HL-60/S4 treated with phorbol 12-myristate 13-acetate at 8.2 ng/mL for 4 days and 3 days (cell line): ENCODE measurements at regions not wholly inside any gene's neighbourhood (a gene's known extent, or its start where the extent isn't known, plus 50 kb on each side); places are given as distances from the start of the nearest gene placed in this dataset.
"Not testable (repeated sequence)": the region's sequence is repeated elsewhere in the genome, so short reads cannot be mapped to it uniquely, and the experiment has no call there.

ENCODE experiments used
- in situ Hi-C: fragments of 300-500 bp; cut with MboI; formaldehyde crosslinking; loops from 2 replicates; pipeline ENCODE4 v1.15.0; 2022; ENCODE audit warnings: low sequenced_read_pairs

- in situ Hi-C loops: no loop called here
These were observed 388.8 kb downstream of the THBS2 start for GRCh38 chr6:168864541-168865460.

GRCh38 chr6:168863467-168863866 lies 390.2 kb downstream of the THBS2 start:
- in situ Hi-C loops: no loop called here

- in situ Hi-C loops: no loop called here
These were observed 391.2 kb downstream of the THBS2 start for GRCh38 chr6:168862346-168862980.

DNA sequence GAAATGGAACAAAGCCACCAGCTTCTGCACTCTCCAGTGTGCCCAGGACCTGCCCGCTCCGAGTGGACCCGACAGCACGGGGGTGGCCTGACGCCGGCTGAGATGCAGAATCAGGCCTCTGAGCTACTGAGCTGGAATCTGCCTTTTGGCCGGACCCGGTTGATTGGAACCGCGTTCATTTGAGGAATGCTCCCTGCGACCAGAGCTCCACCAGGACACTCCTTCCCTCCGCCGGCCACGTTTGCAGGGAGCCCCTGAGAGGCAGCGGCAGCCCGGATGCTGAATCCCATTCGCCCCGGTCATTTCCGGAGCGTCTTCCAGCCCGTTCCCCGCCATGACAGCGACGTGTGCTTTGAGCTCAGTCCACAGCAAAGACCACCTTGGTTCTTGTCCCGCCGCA lies 392.7 kb downstream of the THBS2 start:
- in situ Hi-C loops: no loop called here

DNA sequence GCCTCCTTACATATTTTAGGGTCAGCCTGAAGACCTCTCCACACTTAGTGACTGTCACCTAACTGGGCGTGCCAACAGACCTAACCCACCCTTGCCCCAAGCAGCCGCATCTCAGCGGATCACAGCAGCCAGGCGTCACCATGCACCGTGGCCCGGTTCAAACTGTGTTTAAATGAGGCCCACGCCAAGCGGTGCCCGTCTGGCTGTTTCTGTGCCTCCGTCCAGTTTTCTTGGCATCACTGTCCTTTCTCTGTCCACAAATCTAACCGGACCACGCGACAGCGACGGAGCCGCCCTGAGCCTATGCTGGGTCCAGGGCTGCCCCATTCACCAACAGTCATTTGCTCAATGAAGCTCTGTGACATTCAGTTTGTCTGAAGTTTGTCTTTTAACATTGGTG lies 393.3 kb downstream of the THBS2 start:
- in situ Hi-C loops: no loop called here

- in situ Hi-C loops: no loop called here
These were observed 394.7 kb downstream of the THBS2 start for GRCh38 chr6:168858926-168859325.

DNA sequence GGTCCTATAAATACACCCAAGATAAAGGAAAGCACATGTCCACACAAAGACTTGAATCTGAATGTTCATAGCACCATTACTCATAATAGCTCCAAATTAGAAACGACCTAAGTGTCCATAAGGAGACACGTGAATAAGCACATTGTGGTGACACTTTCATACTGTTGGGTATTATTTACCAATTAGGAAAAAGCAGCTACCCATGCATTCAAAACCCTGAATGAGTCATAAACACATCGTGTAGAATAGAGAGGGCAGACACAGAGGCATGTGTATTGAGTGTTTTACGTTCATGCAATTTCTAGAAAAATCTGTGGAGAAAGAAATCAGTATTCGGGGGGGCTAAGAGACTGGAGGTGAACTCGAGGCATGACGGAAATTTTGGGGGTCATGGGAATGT lies 396.7 kb downstream of the THBS2 start:
- in situ Hi-C loops: no loop called here

- in situ Hi-C loops: no loop called here
These were observed 401.2 kb downstream of the THBS2 start for GRCh38 chr6:168852376-168852884.

DNA sequence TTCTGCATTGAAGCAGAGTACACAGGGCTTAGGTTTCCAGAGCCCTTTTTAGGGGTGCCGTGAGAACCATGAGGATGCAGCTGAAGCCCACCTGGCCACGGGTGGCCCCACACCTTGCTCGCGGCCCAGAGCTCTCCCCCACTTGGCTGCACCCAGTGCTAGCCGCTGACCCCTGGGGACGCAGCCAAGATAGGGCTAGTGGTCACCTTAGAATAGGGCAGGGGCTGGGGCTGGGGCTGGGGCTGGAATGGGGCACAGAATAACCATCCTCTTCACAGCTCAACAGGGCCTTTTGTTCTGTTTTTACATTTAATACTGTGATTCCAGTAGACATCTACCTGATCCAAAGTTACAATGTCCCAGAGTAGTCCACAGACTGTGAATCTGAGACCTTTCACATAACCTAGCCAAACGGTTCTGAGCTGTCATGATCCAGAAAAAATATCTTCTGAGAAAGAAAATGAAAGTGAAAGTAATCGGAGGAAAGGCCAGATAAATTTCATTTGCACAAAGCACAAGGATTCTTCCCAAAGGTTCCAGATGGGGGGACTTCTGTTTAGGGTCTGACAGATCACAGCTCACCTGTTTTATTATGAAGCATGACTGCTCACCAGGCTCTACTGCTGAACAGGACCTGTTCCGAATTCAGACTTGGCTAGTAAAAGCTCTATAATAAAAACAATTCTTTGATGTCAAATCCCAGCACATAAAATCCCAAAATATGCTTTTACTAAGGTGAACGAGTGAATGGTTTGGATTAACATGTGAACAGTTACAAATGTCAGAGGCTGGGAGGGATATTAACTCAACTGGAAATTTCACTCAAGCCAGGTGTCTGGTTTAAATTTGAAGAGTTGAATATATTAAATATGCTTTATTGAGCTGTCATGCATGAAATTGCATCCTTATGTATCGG lies 401.9 kb downstream of the THBS2 start:
- in situ Hi-C loops: no loop called here

GRCh38 chr6:168850027-168850736 lies 403.5 kb downstream of the THBS2 start:
- in situ Hi-C loops: not testable (repeated sequence)

GRCh38 chr6:168849459-168849858 lies 404.2 kb downstream of the THBS2 start:
- in situ Hi-C loops: no loop called here

- in situ Hi-C loops: no loop called here
These were observed 404.8 kb downstream of the THBS2 start for GRCh38 chr6:168848797-168849196.

GRCh38 chr6:168844821-168845609 lies 404.0 kb downstream of the SMOC2 start:
- in situ Hi-C loops: no loop called here

- in situ Hi-C loops: not testable (repeated sequence)
These were observed 401.7 kb downstream of the SMOC2 start for GRCh38 chr6:168842632-168843212.

DNA sequence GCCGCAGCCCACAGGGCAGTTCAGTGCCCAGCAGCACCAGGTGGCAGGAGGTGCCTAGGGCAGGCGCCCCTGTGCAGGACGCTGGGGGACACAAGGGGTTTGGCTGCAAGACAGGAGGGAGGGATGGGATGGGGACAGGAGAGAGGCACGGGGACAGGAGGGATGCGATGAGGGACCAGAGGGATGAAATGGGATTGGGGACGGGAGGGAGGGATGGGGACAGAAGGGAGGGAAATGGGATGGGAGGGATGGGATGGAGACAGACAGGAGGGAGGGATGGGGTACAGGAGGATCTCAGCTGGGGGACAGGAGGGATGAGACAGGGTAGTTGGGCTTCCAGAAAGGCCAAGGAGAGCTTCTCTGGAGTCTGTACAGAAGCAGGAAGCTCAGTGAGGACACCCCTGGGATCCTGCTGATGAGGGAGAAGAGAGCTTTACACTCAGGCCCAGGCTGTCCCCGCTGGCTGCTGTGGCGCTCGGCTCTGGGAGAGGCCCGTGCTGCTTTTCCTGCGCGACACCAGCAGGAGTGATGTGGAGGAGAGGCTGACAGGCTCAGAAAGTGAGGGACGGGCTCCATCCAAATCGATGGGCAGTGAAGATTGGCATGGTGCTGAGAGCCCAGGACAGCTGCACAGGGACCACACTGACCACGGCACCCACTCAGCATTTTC lies 400.8 kb downstream of the SMOC2 start:
- in situ Hi-C loops: no loop called here

GRCh38 chr6:168840932-168841331 lies 399.9 kb downstream of the SMOC2 start:
- in situ Hi-C loops: not testable (repeated sequence)

- in situ Hi-C loops: not testable (repeated sequence)
These were observed 399.3 kb downstream of the SMOC2 start for GRCh38 chr6:168840299-168840698.

- in situ Hi-C loops: no loop called here
These were observed 397.0 kb downstream of the SMOC2 start for GRCh38 chr6:168838037-168838399.
